DND-41 (cell line): ENCODE measurements at regions not wholly inside any gene's neighbourhood (a gene's known extent, or its start where the extent isn't known, plus 50 kb on each side); places are given as distances from the start of the nearest gene placed in this dataset.

Experiments used
- EZH2 ChIP-seq: IDR thresholded peaks from 3 replicates; pipeline ENCODE4 v1.6.1; 2012; ENCODE audit warnings: borderline replicate concordance, low read depth, mild to moderate bottlenecking, moderate library complexity, low read length, inconsistent platforms; ENCODE audit not compliant: severe bottlenecking
- TF ChIP-seq, protein P1 (sequence below): IDR thresholded peaks from 2 replicates; pipeline ENCODE4 v1.5.1; 2012; ENCODE audit warnings: borderline replicate concordance, low read length, moderate library complexity, mild to moderate bottlenecking; ENCODE audit not compliant: poor library complexity, severe bottlenecking; ENCODE audit errors: extremely low read depth

GRCh38 chr3:13134879-13135206 lies 61.6 kb upstream of the IQSEC1 start:
- TF ChIP-seq, protein P1, sequence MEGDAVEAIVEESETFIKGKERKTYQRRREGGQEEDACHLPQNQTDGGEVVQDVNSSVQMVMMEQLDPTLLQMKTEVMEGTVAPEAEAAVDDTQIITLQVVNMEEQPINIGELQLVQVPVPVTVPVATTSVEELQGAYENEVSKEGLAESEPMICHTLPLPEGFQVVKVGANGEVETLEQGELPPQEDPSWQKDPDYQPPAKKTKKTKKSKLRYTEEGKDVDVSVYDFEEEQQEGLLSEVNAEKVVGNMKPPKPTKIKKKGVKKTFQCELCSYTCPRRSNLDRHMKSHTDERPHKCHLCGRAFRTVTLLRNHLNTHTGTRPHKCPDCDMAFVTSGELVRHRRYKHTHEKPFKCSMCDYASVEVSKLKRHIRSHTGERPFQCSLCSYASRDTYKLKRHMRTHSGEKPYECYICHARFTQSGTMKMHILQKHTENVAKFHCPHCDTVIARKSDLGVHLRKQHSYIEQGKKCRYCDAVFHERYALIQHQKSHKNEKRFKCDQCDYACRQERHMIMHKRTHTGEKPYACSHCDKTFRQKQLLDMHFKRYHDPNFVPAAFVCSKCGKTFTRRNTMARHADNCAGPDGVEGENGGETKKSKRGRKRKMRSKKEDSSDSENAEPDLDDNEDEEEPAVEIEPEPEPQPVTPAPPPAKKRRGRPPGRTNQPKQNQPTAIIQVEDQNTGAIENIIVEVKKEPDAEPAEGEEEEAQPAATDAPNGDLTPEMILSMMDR, result no peak
- TF ChIP-seq EZH2, result no peak
